Glutamatergic neuron (in vitro differentiated cells): ENCODE measurements at regions not wholly inside any gene's neighbourhood (a gene's known extent, or its start where the extent isn't known, plus 50 kb on each side); places are given as distances from the start of the nearest gene placed in this dataset.

Experiments used
- DNase-seq: peaks from one replicate; pipeline ENCODE4 v3.0.0; 2022
- H3K27ac Mint-ChIP-seq: one replicate; pipeline ENCODE4 v1.8.0; 2020; ENCODE audit warnings: mild to moderate bottlenecking, mixed read lengths, inconsistent platforms; ENCODE audit not compliant: unreplicated experiment
- H3K27me3 Mint-ChIP-seq: one replicate; pipeline ENCODE4 v1.8.0; 2020; ENCODE audit warnings: mild to moderate bottlenecking, moderate library complexity, mixed read lengths, inconsistent platforms; ENCODE audit not compliant: unreplicated experiment
- H3K36me3 Mint-ChIP-seq: one replicate; pipeline ENCODE4 v1.8.0; 2020; ENCODE audit warnings: mild to moderate bottlenecking, mixed read lengths, inconsistent platforms; ENCODE audit not compliant: unreplicated experiment
- H3K4me1 Mint-ChIP-seq: one replicate; pipeline ENCODE4 v1.8.0; 2020; ENCODE audit warnings: mild to moderate bottlenecking, low read depth, mixed read lengths, inconsistent platforms; ENCODE audit not compliant: unreplicated experiment
- H3K4me3 Mint-ChIP-seq: one replicate; pipeline ENCODE4 v1.8.0; 2020; ENCODE audit warnings: mild to moderate bottlenecking, mixed read lengths, inconsistent platforms; ENCODE audit not compliant: unreplicated experiment
- H3K9me3 Mint-ChIP-seq: one replicate; pipeline ENCODE4 v1.8.0; 2020; ENCODE audit warnings: mild to moderate bottlenecking, moderate library complexity, mixed read lengths, inconsistent platforms; ENCODE audit not compliant: unreplicated experiment
- TF ChIP-seq, protein P1 (sequence below): fragments of 200-600 bp; sonication (generic); IDR thresholded peaks from one replicate; pipeline ENCODE4 v1.5.0; 2021; ENCODE audit not compliant: partially characterized antibody, unreplicated experiment

DNA sequence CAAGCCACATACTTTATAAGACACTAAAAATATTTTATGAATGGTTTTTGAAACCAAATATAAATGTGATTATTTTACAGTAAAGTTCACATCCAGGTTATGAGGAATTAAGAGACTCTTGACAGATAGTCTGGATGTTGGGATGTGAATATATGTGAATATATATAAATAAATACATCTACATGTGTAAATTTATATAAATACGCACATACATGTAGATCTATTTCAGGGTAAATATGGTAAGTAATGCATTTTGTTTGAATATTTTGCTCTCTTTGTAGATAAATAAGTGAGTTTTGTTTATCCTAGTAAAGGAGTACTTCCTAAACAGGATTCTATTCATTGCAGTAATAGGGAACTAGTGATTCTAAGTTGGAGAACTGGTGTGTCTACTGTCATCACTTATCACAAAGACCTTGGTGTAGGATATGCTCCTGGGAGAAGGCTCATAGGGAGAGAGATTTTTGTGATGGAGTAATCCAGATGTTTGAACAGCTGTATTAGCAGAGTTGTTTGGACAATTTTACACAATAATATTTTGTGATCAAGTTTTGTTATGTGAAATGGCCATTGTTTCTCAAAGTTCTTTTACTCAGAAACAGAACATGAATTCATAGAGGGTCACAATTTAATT lies 60.2 kb upstream of the NT5C1B start:
- DNase-seq = no peak
- no peaks in the 10 kb centered on the region for H3K4me1 Mint-ChIP-seq
- H3K9me3 Mint-ChIP-seq = peaks cover 2% of the 10 kb centered on the region
- no peaks in the 10 kb centered on the region for H3K36me3 Mint-ChIP-seq
- no peak overlapping the region for H3K4me3 Mint-ChIP-seq
- TF ChIP-seq, protein P1, sequence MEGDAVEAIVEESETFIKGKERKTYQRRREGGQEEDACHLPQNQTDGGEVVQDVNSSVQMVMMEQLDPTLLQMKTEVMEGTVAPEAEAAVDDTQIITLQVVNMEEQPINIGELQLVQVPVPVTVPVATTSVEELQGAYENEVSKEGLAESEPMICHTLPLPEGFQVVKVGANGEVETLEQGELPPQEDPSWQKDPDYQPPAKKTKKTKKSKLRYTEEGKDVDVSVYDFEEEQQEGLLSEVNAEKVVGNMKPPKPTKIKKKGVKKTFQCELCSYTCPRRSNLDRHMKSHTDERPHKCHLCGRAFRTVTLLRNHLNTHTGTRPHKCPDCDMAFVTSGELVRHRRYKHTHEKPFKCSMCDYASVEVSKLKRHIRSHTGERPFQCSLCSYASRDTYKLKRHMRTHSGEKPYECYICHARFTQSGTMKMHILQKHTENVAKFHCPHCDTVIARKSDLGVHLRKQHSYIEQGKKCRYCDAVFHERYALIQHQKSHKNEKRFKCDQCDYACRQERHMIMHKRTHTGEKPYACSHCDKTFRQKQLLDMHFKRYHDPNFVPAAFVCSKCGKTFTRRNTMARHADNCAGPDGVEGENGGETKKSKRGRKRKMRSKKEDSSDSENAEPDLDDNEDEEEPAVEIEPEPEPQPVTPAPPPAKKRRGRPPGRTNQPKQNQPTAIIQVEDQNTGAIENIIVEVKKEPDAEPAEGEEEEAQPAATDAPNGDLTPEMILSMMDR = no peak
- no peaks in the 10 kb centered on the region for H3K27me3 Mint-ChIP-seq
- no peak overlapping the region for H3K27ac Mint-ChIP-seq

DNA sequence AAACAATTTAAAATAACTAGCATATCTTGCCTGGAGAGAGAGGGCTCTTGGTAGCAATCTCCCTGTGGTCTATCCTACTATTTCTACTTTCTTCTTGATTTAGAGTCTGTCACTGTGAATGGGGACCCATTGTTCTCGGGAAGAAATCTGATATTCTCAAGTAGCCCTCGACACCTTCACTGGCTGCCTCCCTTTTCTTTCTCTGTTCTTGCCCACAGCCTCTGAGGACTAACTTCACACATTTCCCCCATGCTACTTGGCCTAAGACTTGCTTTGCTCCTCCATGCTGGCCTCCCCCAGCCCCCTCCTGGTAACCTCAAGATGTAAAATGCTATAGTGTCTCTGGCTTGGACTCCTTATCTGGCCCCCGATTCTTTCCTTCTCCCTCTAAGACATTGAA lies 58.8 kb upstream of the NT5C1B start:
- H3K4me3 Mint-ChIP-seq = no peak overlapping the region
- no peak for DNase-seq
- H3K9me3 Mint-ChIP-seq = peaks cover 2% of the 10 kb centered on the region
- H3K36me3 Mint-ChIP-seq = no peaks in the 10 kb centered on the region
- H3K4me1 Mint-ChIP-seq = no peaks in the 10 kb centered on the region
- TF ChIP-seq, protein P1 = no peak
- H3K27ac Mint-ChIP-seq = no peak overlapping the region
- H3K27me3 Mint-ChIP-seq = no peaks in the 10 kb centered on the region

DNA sequence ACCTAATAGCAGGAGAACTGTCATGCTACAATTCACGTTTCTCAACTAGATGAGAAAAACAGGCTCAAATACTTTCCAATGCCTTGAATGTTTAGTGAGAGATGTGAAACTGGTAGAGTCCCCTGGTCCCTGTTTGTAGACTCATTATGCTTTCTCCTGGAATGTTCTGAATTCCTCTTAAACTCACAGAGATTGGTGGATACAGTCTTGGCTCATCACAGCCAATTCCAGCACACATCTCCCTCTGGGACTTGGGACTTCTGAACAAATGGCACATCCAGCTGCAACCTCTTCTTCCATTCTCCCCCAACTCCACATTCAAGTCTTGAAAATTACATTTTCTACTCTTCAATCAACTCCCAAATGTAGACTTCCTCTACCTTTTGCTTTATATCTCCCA lies 58.4 kb upstream of the NT5C1B start:
- Mint-ChIP-seq H3K27ac (no peak overlapping the region), H3K4me3 (no peak overlapping the region), H3K36me3 (no peaks in the 10 kb centered on the region), H3K4me1 (no peaks in the 10 kb centered on the region), H3K9me3 (peaks cover 2% of the 10 kb centered on the region), H3K27me3 (no peaks in the 10 kb centered on the region)
- no peak for DNase-seq
- TF ChIP-seq, protein P1 = no peak

DNA sequence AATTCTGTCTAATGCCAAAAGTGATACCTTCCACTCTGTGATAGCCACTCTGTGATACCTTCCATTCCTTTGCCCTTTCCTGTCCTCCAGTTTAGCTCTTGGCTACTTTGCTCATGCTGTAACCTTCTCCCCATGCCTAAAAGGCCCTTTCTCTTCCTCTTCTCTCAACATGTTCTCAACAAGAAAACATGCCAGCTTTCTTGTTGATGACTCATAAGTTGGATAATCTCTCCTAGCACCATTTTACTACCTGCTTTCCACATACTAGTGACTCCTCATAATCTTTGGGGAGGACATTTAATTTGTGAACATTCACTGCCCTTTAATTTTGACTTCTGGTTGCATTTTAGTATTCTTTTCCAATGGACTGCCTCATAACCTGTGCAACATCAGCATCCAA lies 55.9 kb upstream of the NT5C1B start:
- no peaks in the 10 kb centered on the region for H3K27me3 Mint-ChIP-seq
- H3K9me3 Mint-ChIP-seq = peaks cover 2% of the 10 kb centered on the region
- TF ChIP-seq, protein P1 = no peak
- no peak for DNase-seq
- H3K4me1 Mint-ChIP-seq = no peaks in the 10 kb centered on the region
- H3K27ac Mint-ChIP-seq = no peak overlapping the region
- H3K36me3 Mint-ChIP-seq = no peaks in the 10 kb centered on the region
- no peak overlapping the region for H3K4me3 Mint-ChIP-seq

DNA sequence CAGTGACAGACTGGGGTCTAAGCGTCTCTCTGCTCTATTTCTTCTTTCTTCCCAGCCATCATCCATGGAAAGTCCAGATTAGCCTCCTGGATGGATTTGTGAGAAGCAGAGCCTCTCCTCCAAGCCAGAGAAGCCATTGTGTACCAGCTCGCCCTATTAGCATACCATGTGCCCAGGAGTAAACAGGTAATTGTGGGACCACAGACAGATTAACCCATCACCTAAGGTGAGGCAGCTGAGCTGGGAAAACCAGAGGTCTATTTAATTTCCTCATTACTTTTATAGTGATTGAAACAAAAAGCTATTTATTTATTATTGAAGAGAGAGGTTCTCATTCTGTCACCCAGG lies 54.7 kb upstream of the NT5C1B start:
- no peak overlapping the region for H3K27ac Mint-ChIP-seq
- no peaks in the 10 kb centered on the region for H3K36me3 Mint-ChIP-seq
- no peak for DNase-seq
- TF ChIP-seq, protein P1 = no peak
- H3K27me3 Mint-ChIP-seq = no peaks in the 10 kb centered on the region
- no peaks in the 10 kb centered on the region for H3K4me1 Mint-ChIP-seq
- peaks cover 2% of the 10 kb centered on the region for H3K9me3 Mint-ChIP-seq
- no peak overlapping the region for H3K4me3 Mint-ChIP-seq
